ENCODE measurements at regions not wholly inside any gene's neighbourhood (a gene's known extent, or its start where the extent isn't known, plus 50 kb on each side); places are given as distances from the start of the nearest gene placed in this dataset.

GRCh38 chr3:21888656-21889055, 137.6 kb upstream of the ZNF385D start:
- H3K27me3 ChIP-seq (replicated peaks; ENCODE audit: insufficient read depth, low read depth, low read length, poor library complexity): no peaks in the 10 kb centered on the region
- no peak overlapping the region for H3K27ac ChIP-seq (ENCODE audit: low read depth, low read length, poor library complexity, severe bottlenecking)
- ChIA-PET CTCF (no interaction called here), POLR2A (ENCODE audit: low non-redundant PET) (no interaction called here)
- H3K4me3 ChIP-seq (ENCODE audit: low read depth, low read length, poor library complexity, severe bottlenecking): no peak overlapping the region
- BruUV-seq (replicated peaks): no TSS peak
- no peak for DNase-seq (ENCODE audit: low spot score)
- H3K9me3 ChIP-seq (ENCODE audit: low read depth, low read length, poor library complexity, severe bottlenecking): no peaks in the 10 kb centered on the region
- H3K36me3 ChIP-seq (ENCODE audit: insufficient read depth, low read length, poor library complexity, severe bottlenecking): no peaks in the 10 kb centered on the region
- H3K4me1 ChIP-seq (ENCODE audit: insufficient read depth, low read length, poor library complexity, severe bottlenecking): no peaks in the 10 kb centered on the region
- TF ChIP-seq CTCF (conservative IDR thresholded peaks at IDR 0.05; ENCODE audit: low read depth, low read length): no peak
- intact Hi-C loops (cut with micrococcal nuclease; ENCODE audit: unreplicated experiment): no loop called here

- TF ChIP-seq CTCF (conservative IDR thresholded peaks at IDR 0.05; ENCODE audit: low read depth, low read length) (no peak), EZH2 (IDR thresholded peaks at IDR 0.05; ENCODE audit: borderline replicate concordance, low read depth, low read length, poor library complexity, severe bottlenecking) (no peak)
- POLR2A ChIA-PET (ENCODE audit: low non-redundant PET): no interaction called here
- BruUV-seq (replicated peaks): no TSS peak
- no peak for DNase-seq (ENCODE audit: low spot score)
- Histone ChIP-seq H3K36me3 (ENCODE audit: insufficient read depth, low read length, poor library complexity, severe bottlenecking) (no peaks in the 10 kb centered on the region), H3K4me3 (ENCODE audit: low read depth, low read length, poor library complexity, severe bottlenecking) (no peak overlapping the region), H3K9me3 (ENCODE audit: low read depth, low read length, poor library complexity, severe bottlenecking) (no peaks in the 10 kb centered on the region), H3K27ac (ENCODE audit: low read depth, low read length, poor library complexity, severe bottlenecking) (no peak overlapping the region), H3K4me1 (ENCODE audit: insufficient read depth, low read length, poor library complexity, severe bottlenecking) (no peaks in the 10 kb centered on the region), H3K27me3 (replicated peaks; ENCODE audit: insufficient read depth, low read depth, low read length, poor library complexity) (no peaks in the 10 kb centered on the region)
- intact Hi-C loops (cut with micrococcal nuclease; ENCODE audit: unreplicated experiment): no loop called here
- CTCF ChIA-PET: no interaction called here
Measured at GRCh38 chr3:21889166-21889565, 138.2 kb upstream of the ZNF385D start.

- intact Hi-C loops (cut with micrococcal nuclease; ENCODE audit: unreplicated experiment): loop anchor here (5.0 kb wide), 3 partner anchors 1380 to 1665 kb away; no protein-coding TSS in a partner anchor
- no TSS peak for BruUV-seq (replicated peaks)
- ChIA-PET CTCF (no interaction called here), POLR2A (ENCODE audit: low non-redundant PET) (no interaction called here)
- H3K9me3 ChIP-seq (ENCODE audit: low read depth, low read length, poor library complexity, severe bottlenecking): no peaks in the 10 kb centered on the region
- H3K4me1 ChIP-seq (ENCODE audit: insufficient read depth, low read length, poor library complexity, severe bottlenecking): no peaks in the 10 kb centered on the region
- H3K36me3 ChIP-seq (ENCODE audit: insufficient read depth, low read length, poor library complexity, severe bottlenecking): no peaks in the 10 kb centered on the region
- no peak overlapping the region for H3K4me3 ChIP-seq (ENCODE audit: low read depth, low read length, poor library complexity, severe bottlenecking)
- H3K27ac ChIP-seq (ENCODE audit: low read depth, low read length, poor library complexity, severe bottlenecking): no peak overlapping the region
- no peak for DNase-seq (ENCODE audit: low spot score)
- TF ChIP-seq EZH2 (IDR thresholded peaks at IDR 0.05; ENCODE audit: borderline replicate concordance, low read depth, low read length, poor library complexity, severe bottlenecking): no peak
- TF ChIP-seq CTCF (conservative IDR thresholded peaks at IDR 0.05; ENCODE audit: low read depth, low read length): no peak
- no peaks in the 10 kb centered on the region for H3K27me3 ChIP-seq (replicated peaks; ENCODE audit: insufficient read depth, low read depth, low read length, poor library complexity)
Measured at GRCh38 chr3:21892104-21892503, 141.1 kb upstream of the ZNF385D start.
